ENCODE measurements at regions not wholly inside any gene's neighbourhood (a gene's known extent, or its start where the extent isn't known, plus 50 kb on each side); places are given as distances from the start of the nearest gene placed in this dataset.

GRCh38 chr4:38343608-38344007, 320.4 kb upstream of the KLF3 start:
- no peak for DNase-seq

GRCh38 chr4:38344929-38345328, 319.1 kb upstream of the KLF3 start:
- DNase-seq = no peak

- no peak for DNase-seq
These were observed 316.7 kb upstream of the KLF3 start for GRCh38 chr4:38347251-38347650.

- no peak for DNase-seq
These were observed 309.6 kb upstream of the KLF3 start for GRCh38 chr4:38354421-38354820.

- DNase-seq = no peak
These were observed 309.1 kb upstream of the KLF3 start for GRCh38 chr4:38354872-38355271.

- no peak for DNase-seq
These were observed 307.3 kb upstream of the KLF3 start for GRCh38 chr4:38356686-38357085.

- DNase-seq = no peak
These were observed 306.5 kb upstream of the KLF3 start for GRCh38 chr4:38357546-38357945.

GRCh38 chr4:38359113-38359512, 304.9 kb upstream of the KLF3 start:
- no peak for DNase-seq

GRCh38 chr4:38360201-38360600, 303.8 kb upstream of the KLF3 start:
- DNase-seq = no peak

- no peak for DNase-seq
These were observed 299.5 kb upstream of the KLF3 start for GRCh38 chr4:38364383-38364963.

GRCh38 chr4:38365261-38365660, 298.7 kb upstream of the KLF3 start:
- no peak for DNase-seq

- no peak for DNase-seq
These were observed 298.2 kb upstream of the KLF3 start for GRCh38 chr4:38365748-38366310.

- no peak for DNase-seq
These were observed 297.5 kb upstream of the KLF3 start for GRCh38 chr4:38366456-38366855.

GRCh38 chr4:38366997-38367396, 297.0 kb upstream of the KLF3 start:
- no peak for DNase-seq

GRCh38 chr4:38367642-38368174, 296.3 kb upstream of the KLF3 start:
- no peak for DNase-seq

- peak; percentile 85 for DNase-seq
These were observed 295.4 kb upstream of the KLF3 start for GRCh38 chr4:38368613-38369012.

GRCh38 chr4:38371391-38371851, 292.6 kb upstream of the KLF3 start:
- peak; percentile 75 for DNase-seq

GRCh38 chr4:38373375-38373774, 290.6 kb upstream of the KLF3 start:
- no peak for DNase-seq

- DNase-seq = no peak
These were observed 286.8 kb upstream of the KLF3 start for GRCh38 chr4:38377195-38377594.

GRCh38 chr4:38378478-38378877, 285.5 kb upstream of the KLF3 start:
- no peak for DNase-seq

- DNase-seq = peak; percentile 10
These were observed 282.2 kb upstream of the KLF3 start for GRCh38 chr4:38381788-38382187.

GRCh38 chr4:38382520-38382919, 281.5 kb upstream of the KLF3 start:
- DNase-seq = no peak

- DNase-seq = no peak
These were observed 280.3 kb upstream of the KLF3 start for GRCh38 chr4:38383646-38384121.
